ENCODE measurements at regions not wholly inside any gene's neighbourhood (a gene's known extent, or its start where the extent isn't known, plus 50 kb on each side); places are given as distances from the start of the nearest gene placed in this dataset.

DNA sequence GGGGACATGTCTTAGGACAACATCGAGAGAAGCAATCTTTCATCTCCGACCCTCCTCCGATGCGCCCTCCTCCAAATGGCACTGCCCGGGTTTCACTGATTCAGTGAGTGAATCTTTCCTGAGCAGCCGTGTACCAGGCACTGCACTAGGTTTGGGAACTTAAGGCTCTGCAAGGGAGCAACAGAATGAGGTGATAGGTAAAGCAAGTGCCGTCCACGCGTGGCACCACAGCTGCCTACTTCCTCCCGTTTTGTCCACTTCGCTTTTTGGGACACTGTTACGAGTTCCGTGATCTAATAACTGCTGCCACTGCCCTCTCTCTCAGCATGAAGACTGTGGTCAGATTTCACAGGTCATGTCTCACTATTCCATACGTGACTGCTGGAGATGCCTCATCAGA, 131.0 kb downstream of the TEX29 start:
- TF ChIP-seq, protein P1, sequence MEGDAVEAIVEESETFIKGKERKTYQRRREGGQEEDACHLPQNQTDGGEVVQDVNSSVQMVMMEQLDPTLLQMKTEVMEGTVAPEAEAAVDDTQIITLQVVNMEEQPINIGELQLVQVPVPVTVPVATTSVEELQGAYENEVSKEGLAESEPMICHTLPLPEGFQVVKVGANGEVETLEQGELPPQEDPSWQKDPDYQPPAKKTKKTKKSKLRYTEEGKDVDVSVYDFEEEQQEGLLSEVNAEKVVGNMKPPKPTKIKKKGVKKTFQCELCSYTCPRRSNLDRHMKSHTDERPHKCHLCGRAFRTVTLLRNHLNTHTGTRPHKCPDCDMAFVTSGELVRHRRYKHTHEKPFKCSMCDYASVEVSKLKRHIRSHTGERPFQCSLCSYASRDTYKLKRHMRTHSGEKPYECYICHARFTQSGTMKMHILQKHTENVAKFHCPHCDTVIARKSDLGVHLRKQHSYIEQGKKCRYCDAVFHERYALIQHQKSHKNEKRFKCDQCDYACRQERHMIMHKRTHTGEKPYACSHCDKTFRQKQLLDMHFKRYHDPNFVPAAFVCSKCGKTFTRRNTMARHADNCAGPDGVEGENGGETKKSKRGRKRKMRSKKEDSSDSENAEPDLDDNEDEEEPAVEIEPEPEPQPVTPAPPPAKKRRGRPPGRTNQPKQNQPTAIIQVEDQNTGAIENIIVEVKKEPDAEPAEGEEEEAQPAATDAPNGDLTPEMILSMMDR (conservative IDR thresholded peaks at IDR 0.05; ENCODE audit: low read depth in 2 of 2), result no peak
- TF ChIP-seq POLR2AphosphoS5 (IDR thresholded peaks at IDR 0.05; ENCODE audit: low read depth), result no peak
- TF ChIP-seq, protein P2, sequence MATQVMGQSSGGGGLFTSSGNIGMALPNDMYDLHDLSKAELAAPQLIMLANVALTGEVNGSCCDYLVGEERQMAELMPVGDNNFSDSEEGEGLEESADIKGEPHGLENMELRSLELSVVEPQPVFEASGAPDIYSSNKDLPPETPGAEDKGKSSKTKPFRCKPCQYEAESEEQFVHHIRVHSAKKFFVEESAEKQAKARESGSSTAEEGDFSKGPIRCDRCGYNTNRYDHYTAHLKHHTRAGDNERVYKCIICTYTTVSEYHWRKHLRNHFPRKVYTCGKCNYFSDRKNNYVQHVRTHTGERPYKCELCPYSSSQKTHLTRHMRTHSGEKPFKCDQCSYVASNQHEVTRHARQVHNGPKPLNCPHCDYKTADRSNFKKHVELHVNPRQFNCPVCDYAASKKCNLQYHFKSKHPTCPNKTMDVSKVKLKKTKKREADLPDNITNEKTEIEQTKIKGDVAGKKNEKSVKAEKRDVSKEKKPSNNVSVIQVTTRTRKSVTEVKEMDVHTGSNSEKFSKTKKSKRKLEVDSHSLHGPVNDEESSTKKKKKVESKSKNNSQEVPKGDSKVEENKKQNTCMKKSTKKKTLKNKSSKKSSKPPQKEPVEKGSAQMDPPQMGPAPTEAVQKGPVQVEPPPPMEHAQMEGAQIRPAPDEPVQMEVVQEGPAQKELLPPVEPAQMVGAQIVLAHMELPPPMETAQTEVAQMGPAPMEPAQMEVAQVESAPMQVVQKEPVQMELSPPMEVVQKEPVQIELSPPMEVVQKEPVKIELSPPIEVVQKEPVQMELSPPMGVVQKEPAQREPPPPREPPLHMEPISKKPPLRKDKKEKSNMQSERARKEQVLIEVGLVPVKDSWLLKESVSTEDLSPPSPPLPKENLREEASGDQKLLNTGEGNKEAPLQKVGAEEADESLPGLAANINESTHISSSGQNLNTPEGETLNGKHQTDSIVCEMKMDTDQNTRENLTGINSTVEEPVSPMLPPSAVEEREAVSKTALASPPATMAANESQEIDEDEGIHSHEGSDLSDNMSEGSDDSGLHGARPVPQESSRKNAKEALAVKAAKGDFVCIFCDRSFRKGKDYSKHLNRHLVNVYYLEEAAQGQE (IDR thresholded peaks at IDR 0.05; ENCODE audit: unreplicated experiment), result no peak

Data from GM23338 (cell line).